ENCODE measurements at regions not wholly inside any gene's neighbourhood (a gene's known extent, or its start where the extent isn't known, plus 50 kb on each side); places are given as distances from the start of the nearest gene placed in this dataset.

DNA sequence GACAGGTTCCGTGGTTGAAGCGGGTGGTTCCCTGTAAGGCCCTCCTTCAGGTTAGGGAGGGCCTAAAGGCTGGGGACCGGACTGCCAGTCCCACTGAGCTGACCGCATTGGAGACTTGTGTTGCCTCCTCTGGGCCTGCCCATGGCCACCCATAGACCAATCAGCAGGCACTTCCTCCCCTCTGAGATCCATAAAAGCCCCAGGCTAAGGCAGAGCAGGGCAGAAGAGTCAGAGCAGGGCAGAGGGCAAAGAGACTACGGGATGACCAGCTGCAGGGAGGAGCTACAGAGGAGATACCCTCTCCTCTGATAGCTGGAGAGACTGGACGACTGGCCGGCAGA lies 537.4 kb downstream of the TENT5A start:
- TF ChIP-seq TAF1 (IDR thresholded peaks at IDR 0.05; ENCODE audit: low read depth, low read length): no peak
- no peak for TF ChIP-seq POLR2A (IDR thresholded peaks at IDR 0.05; ENCODE audit: low read depth, low read length)

All from GM12891 (cell line).